B cell (primary cell): ENCODE measurements at regions not wholly inside any gene's neighbourhood (a gene's known extent, or its start where the extent isn't known, plus 50 kb on each side); places are given as distances from the start of the nearest gene placed in this dataset.

Experiments used
- ATAC-seq: fragments of 200-7000 bp; cut with Tn5 transposase; one replicate; pipeline ENCODE4 v1.10.0; 2021; ENCODE audit warnings: low read depth, mild to moderate bottlenecking, moderate number of reproducible peaks, moderate library complexity
- CTCF ChIA-PET: fragments of 350-600 bp; sonication (Branson Sonifier 250); formaldehyde crosslinking; loops from one replicate; lab custom pipeline; 2021; ENCODE audit warnings: antibody characterized with exemption, inconsistent platforms; lab: Charles Lee
- POLR2A ChIA-PET: fragments of 350-600 bp; sonication (Branson Sonifier 250); formaldehyde crosslinking; loops from one replicate; lab custom pipeline; 2021; ENCODE audit warnings: antibody characterized with exemption; lab: Charles Lee
- DNase-seq: peaks from one replicate; pipeline ENCODE4 v3.0.0; 2013
- H2AFZ ChIP-seq: 2 replicates; pipeline ENCODE4 v1.6.1; 2012; ENCODE audit warnings: mild to moderate bottlenecking, low read depth, low read length; ENCODE audit not compliant: insufficient read depth, poor library complexity, severe bottlenecking
- H3K27ac ChIP-seq, 2 donors: 1 replicate in 1 of 2; 2 replicates in 1 of 2; pipeline ENCODE4 v1.5.1; 2012 to 2013; ENCODE audit warnings: low read length in 2 of 2, mild to moderate bottlenecking in 2 of 2, moderate library complexity in 1 of 2
- H3K27me3 ChIP-seq, 4 experiments: fragments of 200-600 bp in 1 of 4; sonication (generic) in 1 of 4; replicated peaks in 1 of 4; 1 replicate in 2 of 4; 2 replicates in 2 of 4; pipeline versions ENCODE4 v1.6.1 to v1.7.0; 2013 to 2016; ENCODE audit warnings: low read length in 3 of 4, mild to moderate bottlenecking in 2 of 4, mixed read lengths in 1 of 4, moderate library complexity in 1 of 4; ENCODE audit not compliant: insufficient read depth in 4 of 4, control insufficient read depth in 3 of 4; ENCODE audit errors: control extremely low read depth in 1 of 4
- H3K36me3 ChIP-seq, 2 experiments: replicated peaks in 1 of 2; 1 replicate in 1 of 2; 2 replicates in 1 of 2; pipeline versions ENCODE4 v1.6.1 to v1.7.1; 2013; ENCODE audit warnings: low read length in 1 of 2; ENCODE audit not compliant: insufficient read depth in 2 of 2, control insufficient read depth in 1 of 2; ENCODE audit errors: control extremely low read depth in 1 of 2, extremely low read depth in 1 of 2
- H3K4me1 ChIP-seq, 2 donors: fragments of 200-600 bp in 1 of 2; sonication (generic) in 1 of 2; 1 replicate in 1 of 2; 2 replicates in 1 of 2; pipeline versions ENCODE4 v1.5.1 to v1.6.1; 2013 to 2017; ENCODE audit warnings: low read length in 2 of 2; ENCODE audit not compliant: control insufficient read depth in 2 of 2, insufficient read depth in 2 of 2
- H3K4me2 ChIP-seq: replicated peaks from 2 replicates; pipeline ENCODE3; 2012; ENCODE audit warnings: mild to moderate bottlenecking, low read depth, low read length; ENCODE audit not compliant: poor library complexity, severe bottlenecking
- H3K4me3 ChIP-seq, 5 experiments: fragments of 200-600 bp in 1 of 5; sonication (generic) in 1 of 5; 1 replicate in 3 of 5; 2 replicates in 2 of 5; pipeline versions ENCODE4 v1.5.1 to v1.7.0; 2011 to 2016; ENCODE audit warnings: low read length in 4 of 5, mild to moderate bottlenecking in 4 of 5, low read depth in 2 of 5, control low read depth in 1 of 5, moderate library complexity in 1 of 5; ENCODE audit not compliant: insufficient read depth in 1 of 5; ENCODE audit errors: control extremely low read depth in 1 of 5, extremely low read depth in 1 of 5
- H3K79me2 ChIP-seq: fragments of 200-600 bp; sonication (generic); one replicate; pipeline ENCODE4 v1.6.0; 2016; ENCODE audit warnings: low read length; ENCODE audit not compliant: control insufficient read depth, insufficient read depth
- H3K9ac ChIP-seq: fragments of 200-600 bp; sonication (generic); 2 replicates; pipeline ENCODE4 v1.6.1; 2017; ENCODE audit warnings: mild to moderate bottlenecking, low read length, moderate library complexity
- H3K9me3 ChIP-seq, 3 donors: one replicate each; pipeline versions ENCODE4 v1.6.1 to v1.7.1; 2013; ENCODE audit warnings: low read length in 2 of 3; ENCODE audit not compliant: control insufficient read depth in 2 of 3, insufficient read depth in 1 of 3; ENCODE audit errors: control extremely low read depth in 1 of 3
- H4K20me1 ChIP-seq: 2 replicates; pipeline ENCODE4 v1.6.0; 2012; ENCODE audit warnings: mild to moderate bottlenecking, low read length; ENCODE audit not compliant: insufficient read depth, control insufficient read depth, poor library complexity, severe bottlenecking
- H3K27ac Mint-ChIP-seq: one replicate; pipeline ENCODE4 v1.8.0; 2021; ENCODE audit warnings: mixed read lengths
- H3K27me3 Mint-ChIP-seq: one replicate; pipeline ENCODE4 v1.8.0; 2021; ENCODE audit warnings: mixed read lengths
- H3K4me1 Mint-ChIP-seq: one replicate; pipeline ENCODE4 v1.8.0; 2021; ENCODE audit warnings: mixed read lengths
- H3K4me3 Mint-ChIP-seq: one replicate; pipeline ENCODE4 v1.8.0; 2021; ENCODE audit warnings: mixed read lengths
- H3K9me3 Mint-ChIP-seq: one replicate; pipeline ENCODE4 v1.8.0; 2022; ENCODE audit warnings: mixed read lengths; ENCODE audit not compliant: insufficient read depth
- EZH2 ChIP-seq: IDR thresholded peaks from 2 replicates; pipeline ENCODE4 v1.6.1; 2012; ENCODE audit warnings: borderline replicate concordance, low read depth, mild to moderate bottlenecking, moderate library complexity, low read length; ENCODE audit not compliant: insufficient read depth, poor library complexity, severe bottlenecking
- WGBS: methylation state at CpG from one replicate; pipeline ENCODE4 v1.1.5; 2013; ENCODE audit warnings: missing lambda C conversion rate; ENCODE audit not compliant: insufficient coverage; 5-methylcytosine and 5-hydroxymethylcytosine counted together
- intact Hi-C: fragments of 100-400 bp; cut with micrococcal nuclease; formaldehyde crosslinking; loops from one replicate; pipeline ENCODE4 v1.10.0; 2022
- TF ChIP-seq, protein P1 (sequence below): fragments of 200-600 bp; IDR thresholded peaks from one replicate; pipeline ENCODE4 v1.8.0; 2022; ENCODE audit warnings: antibody characterized with exemption, mild to moderate bottlenecking

- ChIA-PET CTCF (interaction anchor here (1.4 kb wide), 1 partner anchor 11 kb away, joined by 3 read pairs; no protein-coding TSS in a partner anchor), POLR2A (no interaction called here)
- no peaks in the 10 kb centered on the region for H4K20me1 ChIP-seq
- H3K4me3 ChIP-seq: no peak overlapping the region
- intact Hi-C loops: no loop called here
- WGBS: 56% methylated on average over 5 of the region's 5 CpGs
- ATAC-seq (no peak), DNase-seq (no peak)
- H3K9me3 ChIP-seq: peaks cover 0 to 6% (median 0%) of the 10 kb centered on the region in 3 donors
- no peaks in the 10 kb centered on the region for H3K27me3 ChIP-seq
- peaks cover 18% of the 10 kb centered on the region for H3K27me3 Mint-ChIP-seq
- no peaks in the 10 kb centered on the region for H3K79me2 ChIP-seq
- TF ChIP-seq, protein P1, sequence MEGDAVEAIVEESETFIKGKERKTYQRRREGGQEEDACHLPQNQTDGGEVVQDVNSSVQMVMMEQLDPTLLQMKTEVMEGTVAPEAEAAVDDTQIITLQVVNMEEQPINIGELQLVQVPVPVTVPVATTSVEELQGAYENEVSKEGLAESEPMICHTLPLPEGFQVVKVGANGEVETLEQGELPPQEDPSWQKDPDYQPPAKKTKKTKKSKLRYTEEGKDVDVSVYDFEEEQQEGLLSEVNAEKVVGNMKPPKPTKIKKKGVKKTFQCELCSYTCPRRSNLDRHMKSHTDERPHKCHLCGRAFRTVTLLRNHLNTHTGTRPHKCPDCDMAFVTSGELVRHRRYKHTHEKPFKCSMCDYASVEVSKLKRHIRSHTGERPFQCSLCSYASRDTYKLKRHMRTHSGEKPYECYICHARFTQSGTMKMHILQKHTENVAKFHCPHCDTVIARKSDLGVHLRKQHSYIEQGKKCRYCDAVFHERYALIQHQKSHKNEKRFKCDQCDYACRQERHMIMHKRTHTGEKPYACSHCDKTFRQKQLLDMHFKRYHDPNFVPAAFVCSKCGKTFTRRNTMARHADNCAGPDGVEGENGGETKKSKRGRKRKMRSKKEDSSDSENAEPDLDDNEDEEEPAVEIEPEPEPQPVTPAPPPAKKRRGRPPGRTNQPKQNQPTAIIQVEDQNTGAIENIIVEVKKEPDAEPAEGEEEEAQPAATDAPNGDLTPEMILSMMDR: no peak
- no peak for TF ChIP-seq EZH2
- H3K27ac Mint-ChIP-seq: no peak overlapping the region
- no peaks in the 10 kb centered on the region for H3K4me1 Mint-ChIP-seq
- H2AFZ ChIP-seq: no peak overlapping the region
- H3K4me3 Mint-ChIP-seq: no peak overlapping the region
- H3K4me2 ChIP-seq: no peak overlapping the region
- H3K9me3 Mint-ChIP-seq: peaks cover 2% of the 10 kb centered on the region
- no peak overlapping the region for H3K9ac ChIP-seq
- no peaks in the 10 kb centered on the region for H3K36me3 ChIP-seq
- no peak overlapping the region for H3K27ac ChIP-seq
- H3K4me1 ChIP-seq: no peaks in the 10 kb centered on the region
Measured at GRCh38 chr1:218942431-218942830, 231.2 kb upstream of the LYPLAL1 start.

DNA sequence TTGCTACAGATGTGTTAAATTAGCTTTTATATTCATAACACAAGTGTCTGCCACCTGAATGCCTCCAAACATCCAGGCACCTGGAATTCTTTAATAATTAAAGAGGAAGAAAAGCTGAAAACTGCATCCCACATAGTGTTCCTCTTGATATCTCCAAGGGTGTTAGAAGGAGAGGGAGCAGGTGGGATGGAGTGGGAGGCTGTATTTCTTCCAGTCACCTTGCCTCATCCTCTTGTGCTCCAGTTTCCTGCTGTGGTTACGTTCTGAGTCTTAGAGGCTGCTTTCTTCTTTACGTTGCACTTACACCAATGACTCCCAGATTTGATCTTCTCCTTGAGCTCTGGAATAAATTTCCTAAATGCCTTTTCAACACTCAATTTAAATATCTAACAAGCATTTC is 230.3 kb upstream of the LYPLAL1 start:
- intact Hi-C loops: no loop called here
- CTCF ChIA-PET: interaction anchor here (1.4 kb wide), 1 partner anchor 10 kb away, joined by 3 read pairs; no protein-coding TSS in a partner anchor
- H3K4me2 ChIP-seq: no peak overlapping the region
- TF ChIP-seq, protein P1: no peak
- TF ChIP-seq EZH2: no peak
- no peak overlapping the region for H3K4me3 ChIP-seq
- Mint-ChIP-seq H3K27me3 (peaks cover 18% of the 10 kb centered on the region), H3K4me1 (no peaks in the 10 kb centered on the region), H3K9me3 (peaks cover 2% of the 10 kb centered on the region), H3K4me3 (no peak overlapping the region), H3K27ac (no peak overlapping the region)
- no peak overlapping the region for H3K9ac ChIP-seq
- no peaks in the 10 kb centered on the region for H3K4me1 ChIP-seq
- H3K27ac ChIP-seq: no peak overlapping the region
- no peaks in the 10 kb centered on the region for H3K27me3 ChIP-seq
- DNase-seq (no peak), ATAC-seq (no peak)
- WGBS: 71% methylated on average over 1 of the region's 2 CpGs
- no peaks in the 10 kb centered on the region for H4K20me1 ChIP-seq
- no peak overlapping the region for H2AFZ ChIP-seq
- peaks cover 0 to 5% (median 0%) of the 10 kb centered on the region in 3 donors for H3K9me3 ChIP-seq
- POLR2A ChIA-PET: no interaction called here
- H3K79me2 ChIP-seq: no peaks in the 10 kb centered on the region
- no peaks in the 10 kb centered on the region for H3K36me3 ChIP-seq
